Lower leg skin (tissue), 3 donors: ENCODE measurements at regions not wholly inside any gene's neighbourhood (a gene's known extent, or its start where the extent isn't known, plus 50 kb on each side); places are given as distances from the start of the nearest gene placed in this dataset.

ENCODE experiments used
- CTCF ChIP-seq, 3 donors: fragments of 450-650 bp; IDR thresholded peaks; one replicate each; pipeline ENCODE4 v1.5.1; 2016; ENCODE audit warnings: antibody characterized with exemption in 3 of 3, mild to moderate bottlenecking in 3 of 3, moderate library complexity in 2 of 3
- POLR2A ChIP-seq, 2 donors: fragments of 450-650 bp; IDR thresholded peaks; one replicate each; pipeline ENCODE4 v1.6.1; 2016 to 2017; ENCODE audit warnings: antibody characterized with exemption in 2 of 2, mild to moderate bottlenecking in 1 of 2, moderate library complexity in 1 of 2

GRCh38 chr10:9950070-9950469, 1067.6 kb upstream of the CELF2 start:
- TF ChIP-seq POLR2A (IDR thresholded peaks at IDR 0.05) (no peak), CTCF (IDR thresholded peaks at IDR 0.05) (no peak)
